Karpas-422 (cell line): ENCODE measurements at regions not wholly inside any gene's neighbourhood (a gene's known extent, or its start where the extent isn't known, plus 50 kb on each side); places are given as distances from the start of the nearest gene placed in this dataset.

ENCODE experiments used
- DNase-seq: peaks from one replicate; pipeline ENCODE4 v3.0.0-alpha.2; 2015
- H2AFZ ChIP-seq: fragments of 200-600 bp; sonication (generic); 2 replicates; pipeline ENCODE4 v1.6.1; 2014; ENCODE audit warnings: antibody characterized with exemption, low read length, mixed read lengths
- H3K27ac ChIP-seq: fragments of 200-600 bp; sonication (generic); 2 replicates; pipeline ENCODE4 v1.5.1; 2014; ENCODE audit warnings: mild to moderate bottlenecking, low read length, moderate library complexity
- H3K27me3 ChIP-seq: fragments of 200-600 bp; sonication (generic); 2 replicates; pipeline ENCODE4 v1.6.1; 2014; ENCODE audit warnings: low read length, mixed read lengths
- H3K36me3 ChIP-seq: fragments of 200-600 bp; sonication (generic); 2 replicates; pipeline ENCODE4 v1.6.1; 2014; ENCODE audit warnings: low read length, mixed read lengths; ENCODE audit not compliant: insufficient read depth
- H3K4me1 ChIP-seq: fragments of 200-600 bp; sonication (generic); 2 replicates; pipeline ENCODE4 v1.6.1; 2014; ENCODE audit warnings: mild to moderate bottlenecking, low read length, mixed read lengths
- H3K4me2 ChIP-seq: fragments of 200-600 bp; sonication (generic); 2 replicates; pipeline ENCODE4 v1.6.1; 2014; ENCODE audit warnings: low read length, low read depth, mild to moderate bottlenecking; ENCODE audit not compliant: poor library complexity, severe bottlenecking
- H3K4me3 ChIP-seq: fragments of 200-600 bp; sonication (generic); 2 replicates; pipeline ENCODE4 v1.5.1; 2014; ENCODE audit warnings: mild to moderate bottlenecking, antibody characterized with exemption, low read length, mixed read lengths
- H3K79me2 ChIP-seq: fragments of 200-600 bp; sonication (generic); 2 replicates; pipeline ENCODE4 v1.6.1; 2014; ENCODE audit warnings: mild to moderate bottlenecking, low read length, mixed read lengths
- H3K9ac ChIP-seq: fragments of 200-600 bp; sonication (generic); 2 replicates; pipeline ENCODE4 v1.6.0; 2014; ENCODE audit warnings: low read length
- H3K9me2 ChIP-seq: fragments of 200-600 bp; sonication (generic), shearing (Covaris generic); replicated peaks from 2 replicates; pipeline ENCODE4 v1.6.0; 2014; ENCODE audit warnings: mild to moderate bottlenecking, low read length, moderate library complexity; ENCODE audit not compliant: insufficient read depth
- H3K9me3 ChIP-seq: fragments of 300-700, 200-600 bp; sonication (generic); 2 replicates; pipeline ENCODE4 v1.6.1; 2014; ENCODE audit warnings: low read length, mixed read lengths
- H4K20me1 ChIP-seq: fragments of 200-600 bp; sonication (generic); 2 replicates; pipeline ENCODE4 v1.6.1; 2014; ENCODE audit warnings: mild to moderate bottlenecking, antibody characterized with exemption, low read length, low read depth; ENCODE audit not compliant: insufficient read depth

DNA sequence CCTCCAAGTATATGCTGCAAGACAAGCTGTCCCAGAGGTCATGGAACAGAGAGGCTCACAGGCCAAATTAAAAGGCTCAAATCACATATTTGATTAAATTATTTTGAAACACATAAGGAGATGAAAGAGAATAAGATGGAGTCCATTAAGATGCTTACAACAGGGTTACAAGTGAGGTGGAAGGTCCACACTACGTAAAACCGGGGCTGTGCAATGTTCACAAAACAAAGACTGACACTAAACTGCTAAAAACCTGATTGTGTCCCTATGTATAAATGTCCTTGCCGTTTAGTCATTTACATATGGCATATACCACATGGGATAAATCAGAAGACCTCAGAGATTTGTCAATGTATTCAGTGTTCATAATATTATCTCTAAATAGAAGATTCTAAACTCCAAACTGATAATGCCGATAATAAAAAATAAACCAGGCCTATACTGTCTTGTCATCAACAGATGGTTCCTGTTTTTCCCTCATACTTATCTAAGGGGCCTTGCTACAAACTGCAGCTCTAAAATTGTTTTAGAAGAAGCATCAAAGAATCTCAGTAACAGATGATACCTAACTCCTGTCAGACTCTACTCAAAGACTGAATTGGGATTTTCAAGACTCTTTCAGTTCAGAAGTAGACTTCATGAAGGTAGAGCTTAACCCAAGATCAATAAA is 51.8 kb upstream of the RIPOR2 start:
- H3K9me3 ChIP-seq: no peaks in the 10 kb centered on the region
- H3K27me3 ChIP-seq: no peaks in the 10 kb centered on the region
- no peak overlapping the region for H3K4me3 ChIP-seq
- H2AFZ ChIP-seq: no peak overlapping the region
- no peaks in the 10 kb centered on the region for H3K9me2 ChIP-seq
- no peak overlapping the region; the same call in 1 of the 2 replicates for H3K27ac ChIP-seq
- H3K9ac ChIP-seq: no peak overlapping the region
- peaks cover 47% of the 10 kb centered on the region for H3K4me1 ChIP-seq
- no peaks in the 10 kb centered on the region for H4K20me1 ChIP-seq
- 0 out of 2 replicates have a peak, but pooled peaks cover 7% of the 10 kb centered on the region for H3K36me3 ChIP-seq
- H3K4me2 ChIP-seq: no peak overlapping the region
- no peak for DNase-seq
- H3K79me2 ChIP-seq: peaks cover 52% of the 10 kb centered on the region

DNA sequence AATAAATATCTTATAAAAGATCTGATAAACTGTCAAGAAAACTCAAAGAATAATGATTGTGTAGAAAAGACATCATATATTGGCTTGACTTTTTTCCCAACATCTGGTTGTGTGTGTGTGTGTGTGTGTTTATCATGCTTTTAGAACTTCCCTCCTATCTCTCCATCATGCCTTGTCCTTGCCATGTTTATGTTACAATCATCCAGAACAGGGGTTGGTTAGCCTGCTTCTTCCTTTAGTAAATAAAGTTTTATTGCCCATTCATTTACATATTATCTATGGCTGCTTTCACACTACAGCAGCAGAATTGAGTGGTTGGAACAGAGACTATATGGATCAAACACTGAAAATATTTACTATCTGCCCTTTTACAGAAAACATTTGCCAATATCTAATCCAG is 52.8 kb upstream of the RIPOR2 start:
- H3K4me2 ChIP-seq: no peak overlapping the region
- H3K27ac ChIP-seq: 0 out of 2 replicates have a peak overlapping the region, but pooled peaks have one; percentile 10
- H3K9me2 ChIP-seq: no peaks in the 10 kb centered on the region
- no peak for DNase-seq
- H3K9me3 ChIP-seq: no peaks in the 10 kb centered on the region
- H3K4me3 ChIP-seq: no peak overlapping the region
- 0 out of 2 replicates have a peak, but pooled peaks cover 7% of the 10 kb centered on the region for H3K36me3 ChIP-seq
- peaks cover 43% of the 10 kb centered on the region for H3K4me1 ChIP-seq
- peaks cover 54% of the 10 kb centered on the region for H3K79me2 ChIP-seq
- no peaks in the 10 kb centered on the region for H3K27me3 ChIP-seq
- H2AFZ ChIP-seq: no peak overlapping the region
- H3K9ac ChIP-seq: no peak overlapping the region
- H4K20me1 ChIP-seq: no peaks in the 10 kb centered on the region

- Histone ChIP-seq H2AFZ (peak overlapping the region; percentile 13; the same call in 1 of the 2 replicates), H3K27ac (peak overlapping the region; percentile 79; the same call in 1 of the 2 replicates), H3K9me2 (no peaks in the 10 kb centered on the region), H3K4me3 (no peak overlapping the region), H4K20me1 (no peaks in the 10 kb centered on the region), H3K27me3 (no peaks in the 10 kb centered on the region), H3K79me2 (peaks cover 44% of the 10 kb centered on the region), H3K36me3 (0 out of 2 replicates have a peak, but pooled peaks cover 7% of the 10 kb centered on the region), H3K9me3 (no peaks in the 10 kb centered on the region), H3K9ac (no peak overlapping the region), H3K4me1 (peaks cover 59% of the 10 kb centered on the region), H3K4me2 (peak overlapping the region; percentile 68)
- DNase-seq: peak; percentile 60
These were observed 54.6 kb upstream of the RIPOR2 start for GRCh38 chr6:24990236-24990845.

DNA sequence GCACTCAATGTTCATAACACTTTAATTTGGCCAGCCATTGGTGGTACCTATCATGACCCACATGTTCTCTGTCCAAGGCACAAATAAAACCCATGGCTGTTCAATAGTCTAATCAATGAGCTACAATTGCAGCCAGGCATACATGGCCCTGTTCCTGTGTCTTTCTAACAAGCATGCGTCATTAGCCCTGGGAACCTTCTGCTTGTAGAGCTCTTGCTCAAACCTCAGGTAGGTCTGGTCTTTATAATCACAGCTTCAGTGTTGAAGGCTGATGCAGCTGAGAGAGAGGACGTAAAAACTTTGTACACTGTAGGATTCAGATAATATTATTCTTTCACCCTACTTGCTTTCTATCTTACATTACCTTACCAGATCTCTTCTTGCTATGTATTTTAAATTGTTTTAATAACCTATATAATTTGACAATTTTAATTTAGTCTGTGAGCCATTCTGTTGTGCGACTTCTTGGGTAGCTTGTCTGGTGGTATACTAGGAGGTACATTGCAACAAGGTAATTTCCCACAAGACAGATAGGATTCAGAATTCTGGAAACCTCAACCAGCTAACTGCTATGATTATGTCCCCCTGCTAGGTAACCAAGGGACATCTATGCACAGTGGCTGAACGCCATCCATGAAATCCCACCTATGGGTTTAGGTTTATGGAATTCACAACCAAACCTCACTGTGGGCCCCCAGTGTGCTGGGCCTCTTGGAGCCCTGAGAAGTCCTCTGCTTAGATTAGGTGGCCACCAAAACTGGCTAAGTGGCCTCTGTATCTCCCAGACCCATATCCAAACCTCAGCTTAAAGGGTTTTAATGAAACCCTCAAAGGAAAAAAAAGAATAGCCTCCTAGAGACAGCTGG is 55.4 kb upstream of the RIPOR2 start:
- no peak overlapping the region for H2AFZ ChIP-seq

DNA sequence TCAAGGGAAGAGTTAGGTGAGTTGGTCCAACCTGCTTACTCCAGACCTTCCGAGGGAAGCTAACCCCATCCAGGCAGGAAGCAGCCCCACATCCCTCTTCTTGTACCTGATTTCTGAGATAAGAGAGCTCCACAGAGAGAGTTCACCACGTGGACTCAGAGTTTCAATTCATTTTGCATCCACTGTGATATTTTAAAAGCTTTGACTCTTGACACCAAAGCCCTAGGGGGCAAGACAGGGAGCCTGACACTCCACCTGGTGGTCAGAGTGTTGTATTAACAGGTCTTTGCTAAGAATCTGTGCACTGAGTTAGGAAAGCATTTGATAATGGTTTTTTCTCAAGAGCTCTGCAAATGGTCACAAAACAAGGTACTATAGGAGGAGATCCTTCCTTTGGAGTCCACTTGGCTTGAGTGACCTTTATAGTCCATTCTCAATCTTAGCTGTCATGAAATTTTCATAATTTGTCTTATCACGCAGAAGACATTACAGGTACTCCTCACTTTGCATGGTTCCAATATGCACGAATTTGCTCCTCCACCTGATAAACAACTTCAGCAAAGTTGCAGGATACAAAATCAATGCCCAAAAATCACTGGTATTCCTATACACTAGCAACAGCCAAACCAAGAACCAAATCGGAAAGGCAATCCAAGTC is 56.2 kb upstream of the RIPOR2 start:
- Histone ChIP-seq H3K9me2 (no peaks in the 10 kb centered on the region), H3K79me2 (peaks cover 41% of the 10 kb centered on the region), H3K4me2 (peak overlapping the region; percentile 68), H2AFZ (no peak overlapping the region), H3K9ac (peak overlapping the region; percentile 66), H3K4me3 (peak overlapping the region; percentile 48), H3K9me3 (no peaks in the 10 kb centered on the region), H3K36me3 (no peaks in the 10 kb centered on the region), H3K27ac (peak overlapping the region; percentile 79), H3K4me1 (peaks cover 70% of the 10 kb centered on the region), H4K20me1 (no peaks in the 10 kb centered on the region), H3K27me3 (no peaks in the 10 kb centered on the region)
- peak; percentile 96 for DNase-seq

More for the DNA sequence above, 55.4 kb upstream of the RIPOR2 start:
- Histone ChIP-seq H3K9me2 (no peaks in the 10 kb centered on the region), H4K20me1 (no peaks in the 10 kb centered on the region), H3K27me3 (no peaks in the 10 kb centered on the region), H3K79me2 (peaks cover 37% of the 10 kb centered on the region), H3K4me2 (peak overlapping the region; percentile 68), H3K9ac (peak overlapping the region; percentile 66), H3K4me1 (peaks cover 62% of the 10 kb centered on the region), H3K27ac (peak overlapping the region; percentile 79), H3K36me3 (0 out of 2 replicates have a peak, but pooled peaks cover 2% of the 10 kb centered on the region), H3K4me3 (peak overlapping the region; percentile 48), H3K9me3 (no peaks in the 10 kb centered on the region)
- no peak for DNase-seq

- H3K27me3 ChIP-seq: no peaks in the 10 kb centered on the region
These were observed 59.1 kb upstream of the RIPOR2 start for GRCh38 chr6:24994812-24995211.

DNA sequence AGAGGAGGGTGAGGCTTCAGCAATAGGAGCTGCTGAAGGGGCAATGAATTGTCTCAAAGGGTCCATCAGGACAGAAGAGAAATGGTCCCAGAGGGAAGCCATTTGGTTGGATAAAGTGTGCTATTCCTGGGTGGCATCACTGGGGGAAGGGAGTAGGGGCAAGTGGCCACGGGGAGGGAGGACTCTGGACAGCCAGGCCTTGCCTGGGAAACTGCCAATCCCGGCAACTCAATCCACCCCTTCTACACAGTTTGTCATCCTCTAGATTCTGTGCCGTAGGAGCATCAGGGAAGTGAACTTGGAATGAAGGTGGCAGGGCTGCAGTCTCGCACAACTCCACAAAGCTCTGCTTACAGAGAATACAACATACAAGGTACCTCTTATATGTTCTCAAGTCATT is 59.5 kb upstream of the RIPOR2 start:
- Histone ChIP-seq H3K4me1 (peaks cover 82% of the 10 kb centered on the region), H3K9me3 (no peaks in the 10 kb centered on the region)
- no peak for DNase-seq

More at GRCh38 chr6:24994812-24995211, 59.1 kb upstream of the RIPOR2 start:
- H3K4me2 ChIP-seq: no peak overlapping the region
- no peaks in the 10 kb centered on the region for H4K20me1 ChIP-seq
- no peaks in the 10 kb centered on the region for H3K36me3 ChIP-seq
- H3K79me2 ChIP-seq: peaks cover 57% of the 10 kb centered on the region
- no peak overlapping the region for H3K9ac ChIP-seq
- H3K4me3 ChIP-seq: no peak overlapping the region
- no peak for DNase-seq
- H3K9me3 ChIP-seq: no peaks in the 10 kb centered on the region
- peaks cover 81% of the 10 kb centered on the region for H3K4me1 ChIP-seq
- no peaks in the 10 kb centered on the region for H3K9me2 ChIP-seq
- H3K27ac ChIP-seq: 0 out of 2 replicates have a peak overlapping the region, but pooled peaks have one; percentile 79
- H2AFZ ChIP-seq: no peak overlapping the region

More for the DNA sequence above, 59.5 kb upstream of the RIPOR2 start:
- no peak overlapping the region for H2AFZ ChIP-seq
- H3K4me3 ChIP-seq: no peak overlapping the region
- no peak overlapping the region for H3K4me2 ChIP-seq
- H3K9ac ChIP-seq: no peak overlapping the region
- no peaks in the 10 kb centered on the region for H4K20me1 ChIP-seq
- H3K36me3 ChIP-seq: no peaks in the 10 kb centered on the region
- H3K79me2 ChIP-seq: peaks cover 58% of the 10 kb centered on the region
- H3K9me2 ChIP-seq: no peaks in the 10 kb centered on the region
- H3K27me3 ChIP-seq: no peaks in the 10 kb centered on the region
- 0 out of 2 replicates have a peak overlapping the region, but pooled peaks have one; percentile 79 for H3K27ac ChIP-seq
